ENCODE measurements at regions not wholly inside any gene's neighbourhood (a gene's known extent, or its start where the extent isn't known, plus 50 kb on each side); places are given as distances from the start of the nearest gene placed in this dataset.
"Not testable (repeated sequence)": the region's sequence is repeated elsewhere in the genome, so short reads cannot be mapped to it uniquely, and the experiment has no call there.

- DNase-seq (ENCODE audit: low spot score): not testable (repeated sequence)
Observed at GRCh38 chr7:113593455-113593854, 325.4 kb downstream of the PPP1R3A start.

- not testable (repeated sequence) for DNase-seq (ENCODE audit: low spot score)
Observed at GRCh38 chr7:113592924-113593323, 325.9 kb downstream of the PPP1R3A start.

- DNase-seq (ENCODE audit: low spot score): no peak
Observed at GRCh38 chr7:113582471-113582870, 336.3 kb downstream of the PPP1R3A start.

- not testable (repeated sequence) for DNase-seq (ENCODE audit: low spot score)
Observed at GRCh38 chr7:113563257-113563656, 355.6 kb downstream of the PPP1R3A start.

- DNase-seq (ENCODE audit: low spot score): no peak
Observed at GRCh38 chr7:113562801-113563200, 356.0 kb downstream of the PPP1R3A start.

- DNase-seq (ENCODE audit: low spot score): no peak
Observed at GRCh38 chr7:113562242-113562641, 356.6 kb downstream of the PPP1R3A start.

GRCh38 chr7:113561446-113561845, 357.4 kb downstream of the PPP1R3A start:
- no peak for DNase-seq (ENCODE audit: low spot score)

GRCh38 chr7:113550966-113551365, 367.8 kb downstream of the PPP1R3A start:
- DNase-seq (ENCODE audit: low spot score): no peak

- DNase-seq (ENCODE audit: low spot score): no peak
Observed at GRCh38 chr7:113548561-113548960, 370.2 kb downstream of the PPP1R3A start.

- DNase-seq (ENCODE audit: low spot score): no peak
Observed at GRCh38 chr7:113548137-113548536, 370.7 kb downstream of the PPP1R3A start.

- DNase-seq (ENCODE audit: low spot score): peak; percentile 4
Observed at GRCh38 chr7:113521468-113521867, 397.3 kb downstream of the PPP1R3A start.

- DNase-seq (ENCODE audit: low spot score): no peak
Observed at GRCh38 chr7:113519472-113519871, 399.3 kb downstream of the PPP1R3A start.

- DNase-seq (ENCODE audit: low spot score): no peak
Observed at GRCh38 chr7:113504691-113505090, 386.3 kb upstream of the SMIM30 start.

GRCh38 chr7:113504142-113504541, 385.8 kb upstream of the SMIM30 start:
- no peak for DNase-seq (ENCODE audit: low spot score)

GRCh38 chr7:113496586-113496985, 378.2 kb upstream of the SMIM30 start:
- not testable (repeated sequence) for DNase-seq (ENCODE audit: low spot score)

GRCh38 chr7:113494797-113495566, 376.6 kb upstream of the SMIM30 start:
- not testable (repeated sequence) for DNase-seq (ENCODE audit: low spot score)

GRCh38 chr7:113491305-113491704, 373.0 kb upstream of the SMIM30 start:
- DNase-seq (ENCODE audit: low spot score): no peak

- DNase-seq (ENCODE audit: low spot score): no peak
Observed at GRCh38 chr7:113487925-113488731, 369.8 kb upstream of the SMIM30 start.

- no peak for DNase-seq (ENCODE audit: low spot score)
Observed at GRCh38 chr7:113486548-113486947, 368.2 kb upstream of the SMIM30 start.

- DNase-seq (ENCODE audit: low spot score): no peak
Observed at GRCh38 chr7:113483657-113484056, 365.3 kb upstream of the SMIM30 start.

GRCh38 chr7:113480537-113480936, 362.2 kb upstream of the SMIM30 start:
- no peak for DNase-seq (ENCODE audit: low spot score)

GRCh38 chr7:113464096-113464855, 345.9 kb upstream of the SMIM30 start:
- no peak for DNase-seq (ENCODE audit: low spot score)

Data from hepatic stellate cell (primary cell).